GF-D8 (cell line): ENCODE measurements at regions not wholly inside any gene's neighbourhood (a gene's known extent, or its start where the extent isn't known, plus 50 kb on each side); places are given as distances from the start of the nearest gene placed in this dataset.
"Not testable (repeated sequence)": the region's sequence is repeated elsewhere in the genome, so short reads cannot be mapped to it uniquely, and the experiment has no call there.

Source experiments
- DNase-seq: peaks from one replicate; lab custom pipeline; 2025; lab: John Stamatoyannopoulos, UW

DNA sequence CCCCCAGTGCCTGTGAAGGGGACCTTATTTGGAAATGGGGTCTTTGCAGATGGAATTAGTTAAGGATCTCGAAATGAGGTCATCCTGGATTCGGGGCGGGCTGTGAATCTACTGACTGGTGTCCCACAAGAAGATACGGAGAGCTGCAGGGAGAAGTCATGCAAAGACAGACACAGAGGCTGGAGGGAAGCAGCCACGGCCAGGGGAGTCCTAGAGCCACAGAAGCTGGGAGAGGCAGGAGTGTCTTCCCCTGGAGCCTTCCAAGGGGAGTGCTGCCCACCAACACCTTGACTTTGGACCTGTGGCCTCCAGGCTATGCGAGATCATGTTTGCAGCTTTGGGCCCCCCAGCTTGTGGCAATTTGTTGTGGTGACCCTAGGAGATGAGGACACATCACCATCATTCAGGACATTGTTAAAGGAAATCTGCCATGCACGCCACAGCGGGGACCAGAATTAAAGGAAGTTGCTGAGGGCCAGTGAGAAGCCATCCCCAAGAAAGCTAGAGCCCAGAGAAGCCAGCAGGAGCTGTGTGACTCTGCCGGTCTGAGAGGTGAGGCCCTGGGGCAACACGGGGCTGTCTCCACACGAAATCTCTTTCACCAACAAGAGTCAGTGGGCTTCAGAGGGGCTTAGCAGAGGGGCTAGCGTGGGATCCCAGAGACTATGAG lies 434.7 kb downstream of the BRD1 start:
- no peak for DNase-seq

DNA sequence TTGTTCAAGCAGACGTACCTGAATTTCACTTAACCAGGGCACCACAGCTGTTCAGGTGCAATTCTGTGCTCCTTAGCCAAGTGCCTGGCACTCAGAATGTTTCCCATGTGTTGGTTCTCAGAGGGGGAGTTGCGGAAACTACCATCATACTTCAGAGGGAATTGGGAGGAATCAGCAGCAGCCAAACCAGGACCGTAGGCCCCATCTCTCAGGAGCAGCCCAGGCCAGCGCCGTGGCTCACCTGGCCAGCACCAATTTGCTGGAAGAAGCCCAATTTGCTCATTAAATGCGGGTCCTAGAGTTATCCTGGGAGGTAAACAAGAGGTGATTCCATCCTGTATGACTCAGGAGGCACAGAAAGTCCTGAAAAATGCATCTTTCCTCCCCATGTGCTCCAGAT lies 435.4 kb downstream of the BRD1 start:
- DNase-seq, result no peak

- DNase-seq, result no peak
Measured at GRCh38 chr22:49391436-49391835, 436.2 kb downstream of the BRD1 start.

DNA sequence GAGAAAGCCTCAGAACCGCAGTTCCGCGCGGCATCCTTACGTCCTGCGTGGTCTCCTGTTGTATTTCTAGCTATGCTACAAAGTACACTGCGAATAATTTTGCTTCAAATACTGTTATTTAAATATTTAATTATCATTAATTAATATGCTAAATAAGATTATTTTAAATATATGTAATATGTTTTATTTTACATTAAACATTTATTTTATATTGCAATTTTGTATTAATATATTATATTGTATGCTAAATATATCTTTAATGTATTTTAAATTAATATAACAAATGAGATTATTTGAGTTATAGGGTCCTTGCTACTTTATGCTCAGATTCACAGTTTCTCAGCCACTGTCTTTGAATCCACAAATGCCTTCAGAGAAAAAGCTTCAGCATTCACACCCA lies 436.7 kb downstream of the BRD1 start:
- no peak for DNase-seq

GRCh38 chr22:49383909-49384308 lies 443.8 kb downstream of the BRD1 start:
- not testable (repeated sequence) for DNase-seq

DNA sequence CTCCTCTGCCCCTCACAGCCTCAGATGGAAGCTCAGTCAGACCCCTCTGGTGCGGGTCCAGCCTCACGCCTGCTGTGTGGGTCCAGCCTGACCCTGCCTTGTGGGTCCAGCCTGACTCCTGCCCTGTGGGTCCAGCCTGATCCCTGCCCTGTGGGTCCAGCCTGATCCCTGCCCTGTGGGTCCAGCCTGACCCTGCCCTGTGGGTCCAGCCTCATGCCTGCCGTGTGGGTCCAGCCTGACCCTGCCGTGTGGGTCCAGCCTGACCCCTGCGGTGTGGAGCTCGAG lies 445.3 kb downstream of the BRD1 start:
- no peak for DNase-seq

- DNase-seq, result no peak
Measured at GRCh38 chr22:49381595-49382450, 445.9 kb downstream of the BRD1 start.

GRCh38 chr22:49380828-49381114 lies 446.9 kb downstream of the BRD1 start:
- no peak for DNase-seq

GRCh38 chr22:49380095-49380827 lies 447.4 kb downstream of the BRD1 start:
- no peak for DNase-seq

- DNase-seq, result no peak
Measured at GRCh38 chr22:49377306-49377705, 450.4 kb downstream of the BRD1 start.

- no peak for DNase-seq
Measured at GRCh38 chr22:49373801-49374226, 453.9 kb downstream of the BRD1 start.

DNA sequence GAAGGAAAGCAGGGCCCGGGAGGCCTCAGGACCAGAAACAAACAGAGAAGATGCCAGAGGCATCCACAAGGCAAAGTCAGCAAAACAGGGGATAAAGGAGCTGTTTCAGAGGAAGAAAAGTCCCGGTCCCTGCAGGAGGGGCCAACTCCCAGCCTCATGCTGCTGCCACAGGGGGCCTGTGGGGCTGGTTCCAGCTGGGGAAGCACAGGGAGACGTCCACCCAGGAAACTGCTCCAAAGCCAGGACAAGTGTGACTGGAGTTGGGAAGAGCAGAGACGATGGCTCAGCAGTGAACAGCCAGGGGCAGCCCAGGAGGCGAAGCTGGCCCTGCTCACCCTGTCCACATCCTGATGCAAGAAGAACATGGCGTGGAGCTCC lies 454.4 kb downstream of the BRD1 start:
- DNase-seq, result no peak

- no peak for DNase-seq
Measured at GRCh38 chr22:49372530-49373288, 455.0 kb downstream of the BRD1 start.

DNA sequence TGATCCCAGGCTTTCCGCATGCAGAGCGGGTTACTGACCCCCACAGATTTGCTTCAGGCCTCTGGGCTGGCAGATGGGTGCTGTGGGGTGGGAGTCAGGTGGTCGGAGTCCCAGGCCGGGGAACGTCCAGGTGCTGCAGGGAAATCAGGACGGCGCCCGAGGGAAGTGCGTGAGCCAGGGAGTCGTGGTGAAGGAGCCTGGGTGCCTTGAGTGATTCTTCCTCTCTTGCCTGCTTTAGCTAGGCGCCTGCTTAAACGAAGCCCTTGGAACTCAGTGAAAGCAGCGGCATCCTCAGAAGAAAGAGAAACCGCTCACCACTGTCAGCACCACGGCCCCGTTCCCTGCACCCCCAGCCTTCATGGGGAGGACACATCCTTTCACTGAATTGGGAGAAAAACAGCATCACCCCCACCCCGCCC lies 455.6 kb downstream of the BRD1 start:
- no peak for DNase-seq

DNA sequence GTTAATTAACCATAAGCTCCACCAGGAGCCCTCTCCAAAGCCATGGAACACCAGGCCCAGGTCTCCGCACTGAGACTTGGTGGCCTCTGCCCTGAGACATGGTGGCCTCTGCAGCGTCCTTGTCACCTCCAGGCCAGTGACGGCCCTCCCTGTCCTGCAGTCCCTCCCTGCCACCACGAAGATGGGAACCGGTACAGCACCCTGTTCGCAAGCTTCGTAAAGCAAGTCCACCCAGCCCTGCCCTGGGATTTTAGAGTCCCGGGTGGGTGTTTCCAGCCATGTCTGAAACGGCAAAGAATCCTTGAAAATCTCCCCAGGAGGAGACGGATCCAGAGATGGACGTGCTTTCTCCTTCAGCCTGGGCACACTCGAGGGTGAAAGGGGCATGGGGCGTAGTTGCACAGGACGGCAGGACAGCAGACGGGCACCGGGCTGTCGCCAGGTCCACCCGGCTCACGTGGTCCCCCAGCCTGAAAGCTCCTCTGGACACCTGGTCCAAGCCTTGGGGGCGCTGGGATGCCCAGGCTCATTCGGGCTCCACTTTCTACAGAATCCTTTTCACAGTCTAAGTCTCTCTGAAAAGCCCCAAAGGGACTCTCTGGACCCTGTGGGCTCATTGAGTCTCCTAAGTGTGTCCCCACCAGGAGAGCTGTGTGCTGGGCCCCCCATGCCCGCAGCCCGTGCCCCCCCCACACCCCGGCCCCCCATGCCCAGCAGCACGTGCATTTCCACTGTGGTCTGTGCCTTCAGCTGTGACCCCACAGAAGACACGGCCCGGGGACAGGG lies 456.2 kb downstream of the BRD1 start:
- no peak for DNase-seq

DNA sequence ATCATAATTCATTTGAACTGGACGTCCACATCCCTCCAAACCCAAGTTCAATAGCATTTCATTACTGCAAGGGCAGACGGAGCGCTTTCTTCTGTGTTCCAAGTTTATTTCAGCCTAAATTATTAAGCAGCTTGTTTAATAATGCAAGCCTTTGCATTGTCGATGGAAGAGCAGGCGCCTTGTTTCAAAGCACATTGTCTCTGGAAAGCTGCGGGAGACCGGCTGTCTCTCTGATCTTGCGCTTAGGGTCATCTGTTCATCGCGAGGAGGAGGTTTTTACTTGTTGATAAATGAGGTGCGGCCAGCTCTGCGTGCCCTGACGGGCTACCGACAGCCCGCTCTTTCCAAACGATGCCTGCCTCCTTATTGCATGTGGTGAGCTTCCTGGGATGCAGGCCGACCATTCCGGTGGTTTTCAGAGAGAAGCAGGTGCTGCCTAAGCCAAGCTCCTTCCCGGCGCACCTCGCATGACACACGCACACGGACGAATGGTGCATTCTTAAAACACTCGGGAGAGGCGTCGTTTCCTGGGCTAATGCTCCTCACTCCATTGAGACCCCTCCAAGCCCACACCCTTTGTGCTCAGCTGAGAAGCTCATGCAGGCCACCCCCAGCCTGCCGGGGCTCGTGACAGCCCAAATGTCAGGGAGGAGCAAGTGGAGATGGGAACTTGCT lies 456.9 kb downstream of the BRD1 start:
- no peak for DNase-seq

GRCh38 chr22:49369726-49370626 lies 457.7 kb downstream of the BRD1 start:
- no peak for DNase-seq

DNA sequence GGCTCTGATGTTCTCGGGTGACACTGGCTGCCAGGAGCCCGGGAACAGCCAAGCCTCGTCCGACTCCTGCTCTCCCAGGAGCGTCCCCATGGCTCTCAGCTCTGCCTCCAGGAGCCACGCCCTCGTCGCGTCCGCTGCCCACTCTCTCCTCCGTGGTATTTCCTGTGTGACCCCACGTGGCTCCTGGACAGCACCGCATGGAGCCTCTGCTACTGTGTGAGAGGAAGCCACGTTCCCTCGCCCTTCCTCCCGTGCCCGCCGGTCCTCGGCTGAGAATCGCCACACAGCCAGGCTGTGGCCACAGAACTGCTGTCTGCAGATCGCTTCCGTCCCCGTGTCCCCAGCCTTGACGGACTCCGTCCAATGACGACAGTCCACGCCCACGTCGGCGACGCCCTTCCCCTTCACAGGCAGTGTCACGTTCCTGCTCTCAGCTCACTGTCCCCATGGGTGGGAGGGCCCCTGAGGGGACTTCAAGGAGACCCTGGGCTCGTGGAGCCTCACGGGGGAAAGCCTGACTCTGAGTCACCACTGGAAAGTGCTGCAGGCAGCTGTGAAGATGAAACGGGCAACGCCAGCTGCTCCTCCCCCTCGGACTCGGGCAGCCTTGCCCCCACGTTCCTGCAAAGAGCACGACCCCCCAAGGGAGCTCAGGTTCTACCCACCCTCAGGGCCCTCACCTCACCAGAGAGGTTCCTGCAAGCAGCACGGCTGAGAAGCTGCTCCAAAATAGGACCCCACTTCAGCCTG lies 458.5 kb downstream of the BRD1 start:
- peak; percentile 6 for DNase-seq

GRCh38 chr22:49368221-49368975 lies 459.3 kb downstream of the BRD1 start:
- no peak for DNase-seq
